ENCODE measurements at regions not wholly inside any gene's neighbourhood (a gene's known extent, or its start where the extent isn't known, plus 50 kb on each side); places are given as distances from the start of the nearest gene placed in this dataset.

DNA sequence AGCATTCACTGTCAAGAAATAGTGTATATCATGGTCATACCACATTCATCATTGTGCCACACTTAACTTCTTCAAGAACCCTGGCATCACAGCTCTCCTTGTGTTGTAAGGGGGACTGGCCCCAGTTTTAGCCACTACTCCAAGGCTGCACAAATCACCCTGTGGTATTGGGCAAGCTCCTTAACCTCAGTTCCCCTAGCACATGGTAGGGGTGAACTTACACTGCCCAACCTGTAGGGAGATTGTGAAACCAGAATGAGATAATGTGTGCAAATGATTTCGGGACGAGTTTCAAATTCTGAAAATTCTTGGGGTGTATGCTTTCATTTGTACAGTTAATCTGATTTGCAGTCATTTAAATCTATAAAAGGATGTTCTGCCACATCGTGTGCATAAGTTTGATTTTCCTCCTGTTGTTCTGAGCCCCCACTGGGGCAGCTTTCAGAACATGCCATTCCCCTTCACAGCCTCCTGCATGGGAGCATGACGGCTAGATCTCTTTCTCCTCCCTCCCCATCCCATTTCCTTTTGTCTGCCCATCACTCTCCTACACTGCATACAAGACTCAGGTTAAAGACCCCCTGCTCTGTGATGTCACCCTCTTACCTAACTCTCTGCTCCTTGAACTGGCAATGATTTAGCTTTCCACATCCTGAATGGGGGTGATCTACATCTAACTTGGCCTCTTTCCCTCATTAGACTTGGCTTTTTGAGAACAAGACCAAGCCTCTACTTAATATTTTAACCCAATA, 290.3 kb downstream of the CHRM3 start:
- no peak for DNase-seq (ENCODE audit: low read depth, low spot score)

DNA sequence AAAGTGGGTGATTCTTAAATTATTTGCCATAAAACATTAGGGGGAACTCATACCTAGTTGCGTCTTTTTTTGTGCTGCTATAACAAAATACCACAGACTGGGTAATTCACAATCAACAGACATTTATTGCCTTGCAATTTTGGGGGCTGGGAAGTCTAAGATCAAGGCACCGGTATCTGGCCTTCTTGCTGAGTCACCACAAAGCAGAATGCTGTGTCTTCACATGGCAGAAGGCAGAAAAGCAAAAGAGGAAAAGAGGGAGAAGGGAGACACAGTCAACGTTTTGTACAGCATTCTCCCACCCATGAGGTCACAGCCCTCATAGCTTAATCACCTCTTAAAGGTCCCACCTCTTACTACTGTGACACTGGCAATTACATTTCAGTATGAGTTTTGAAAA, 291.0 kb downstream of the CHRM3 start:
- no peak for DNase-seq (ENCODE audit: low read depth, low spot score)

DNA sequence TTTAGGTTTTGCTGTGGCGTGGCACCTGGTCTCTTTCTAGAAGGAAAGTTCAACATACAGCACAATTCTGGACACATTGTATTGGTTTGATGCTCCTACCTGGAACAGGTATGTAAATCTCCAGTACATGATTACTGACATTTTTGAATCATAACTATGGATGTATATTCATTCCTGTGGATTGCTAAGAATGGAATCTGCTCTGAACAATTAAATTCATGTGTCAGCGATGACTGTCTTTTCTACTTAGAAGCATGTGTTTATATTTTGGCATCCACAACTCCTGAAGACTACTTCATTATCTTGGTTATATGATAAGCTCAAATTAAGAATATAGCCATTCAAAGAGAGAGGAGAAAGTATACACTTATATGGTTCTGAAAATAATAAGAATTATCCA, 291.8 kb downstream of the CHRM3 start:
- no peak for DNase-seq (ENCODE audit: low read depth, low spot score)

DNA sequence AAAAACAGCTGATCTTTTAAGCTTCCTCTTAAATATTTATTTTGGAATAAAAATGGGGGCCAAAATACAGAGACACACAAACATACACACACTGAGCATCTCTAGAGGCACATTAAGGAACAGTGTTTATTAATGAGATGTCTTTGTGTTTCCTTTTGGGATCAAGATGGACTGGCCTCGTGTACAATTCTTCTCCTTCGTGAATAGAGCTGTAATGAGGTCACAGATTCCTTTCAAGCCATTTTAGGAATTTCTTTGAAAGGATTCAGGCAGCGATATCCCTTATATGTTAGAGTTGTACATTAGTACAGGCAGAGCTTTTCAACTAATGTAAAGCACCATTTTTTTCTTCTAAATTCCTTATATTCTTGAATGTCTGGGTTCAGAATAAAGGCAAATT, 295.7 kb downstream of the CHRM3 start:
- DNase-seq (ENCODE audit: low read depth, low spot score): no peak

DNA sequence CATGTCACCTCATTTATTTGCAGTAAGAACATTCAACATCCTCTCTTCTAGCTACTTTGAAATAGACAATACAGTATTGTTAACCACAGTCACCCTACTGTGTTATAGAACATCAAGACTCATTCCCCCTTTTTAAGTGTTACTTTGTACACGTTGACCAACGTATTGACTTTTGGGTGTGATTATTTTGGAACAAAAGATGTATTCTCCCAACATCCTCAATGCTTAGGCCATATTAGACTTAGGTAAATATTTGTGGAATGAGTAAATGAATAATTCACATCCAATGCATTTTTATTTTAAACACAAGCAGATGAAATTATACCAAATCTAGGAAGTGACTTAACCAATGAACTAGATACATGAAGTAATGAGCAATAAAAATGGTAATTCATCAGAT, 296.6 kb downstream of the CHRM3 start:
- no peak for DNase-seq (ENCODE audit: low read depth, low spot score)

DNA sequence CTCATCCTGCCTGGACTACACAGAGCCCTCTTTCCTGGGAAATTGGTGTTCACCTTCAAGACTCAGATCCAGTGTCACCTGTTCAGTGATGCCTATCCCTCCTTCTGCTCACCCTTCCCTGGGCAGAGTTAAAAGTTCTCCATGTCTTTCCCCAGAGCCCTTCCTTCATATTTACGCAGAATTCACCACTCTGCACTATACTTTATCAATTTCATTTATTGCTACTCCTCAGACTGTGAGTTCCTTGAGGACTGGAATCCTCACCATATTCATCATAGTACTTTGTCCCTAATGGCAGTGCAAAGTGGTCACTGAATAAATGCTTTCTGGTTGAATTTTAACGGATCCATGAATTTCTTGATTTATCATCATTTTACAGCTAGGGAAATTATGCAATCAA, 300.0 kb downstream of the CHRM3 start:
- DNase-seq (ENCODE audit: low read depth, low spot score): no peak

DNA sequence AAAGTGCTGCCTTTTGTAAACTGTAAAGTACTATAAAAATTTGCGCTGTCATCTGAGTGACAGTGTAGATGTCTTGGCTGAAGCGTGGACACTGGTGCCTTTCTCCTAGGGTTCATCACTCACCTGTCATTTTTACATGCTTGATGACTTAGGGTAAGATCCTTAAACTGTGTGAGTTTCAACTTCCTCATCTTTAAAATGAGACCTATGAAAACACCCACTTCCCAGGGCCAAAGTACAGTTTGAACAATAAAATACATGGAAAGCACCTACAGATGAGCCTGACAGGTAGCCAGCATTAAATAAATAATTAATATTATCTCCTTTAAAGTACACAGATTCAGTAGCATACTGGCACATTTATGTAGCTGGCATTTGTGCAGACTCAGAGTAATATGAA, 309.9 kb downstream of the CHRM3 start:
- no peak for DNase-seq (ENCODE audit: low read depth, low spot score)

DNA sequence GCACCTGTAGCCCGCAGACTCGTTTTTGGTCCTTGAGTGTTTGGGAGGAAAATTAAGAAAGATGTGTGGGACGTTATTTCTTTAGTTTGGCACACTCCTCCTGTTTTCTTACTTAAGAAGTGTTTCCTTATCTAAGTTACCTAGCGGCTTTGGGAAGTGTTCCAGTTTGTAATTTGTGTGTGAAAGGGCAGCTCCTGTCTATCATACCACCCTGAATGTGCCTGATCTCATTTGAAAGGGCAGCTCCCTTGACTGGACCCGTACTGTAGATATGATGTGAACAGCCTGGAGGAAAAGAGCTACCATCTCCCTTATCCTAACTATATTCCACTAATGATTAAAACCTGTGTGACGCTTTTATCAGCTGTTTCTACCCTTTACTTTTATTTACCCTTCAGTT, 314.3 kb downstream of the CHRM3 start:
- no peak for DNase-seq (ENCODE audit: low read depth, low spot score)

DNA sequence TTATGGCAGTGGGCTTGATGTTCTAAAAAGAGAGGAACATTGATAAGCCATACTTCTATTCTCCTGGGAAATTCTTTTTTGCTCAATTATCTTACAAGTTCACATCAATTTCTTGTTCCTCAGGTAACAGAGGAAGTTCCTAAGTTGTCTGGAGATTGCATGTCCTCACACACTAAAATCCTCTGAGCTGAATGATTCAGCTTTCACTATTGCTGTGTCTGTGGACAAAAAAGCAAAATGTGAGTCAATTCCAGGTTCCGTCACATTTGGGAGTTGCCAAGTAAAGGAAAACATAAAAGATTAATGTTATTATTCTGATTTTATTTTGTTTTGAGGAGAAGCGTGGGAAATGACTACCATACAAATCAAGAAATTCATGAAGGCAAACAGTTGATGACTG, 316.7 kb downstream of the CHRM3 start:
- DNase-seq (ENCODE audit: low read depth, low spot score): no peak

DNA sequence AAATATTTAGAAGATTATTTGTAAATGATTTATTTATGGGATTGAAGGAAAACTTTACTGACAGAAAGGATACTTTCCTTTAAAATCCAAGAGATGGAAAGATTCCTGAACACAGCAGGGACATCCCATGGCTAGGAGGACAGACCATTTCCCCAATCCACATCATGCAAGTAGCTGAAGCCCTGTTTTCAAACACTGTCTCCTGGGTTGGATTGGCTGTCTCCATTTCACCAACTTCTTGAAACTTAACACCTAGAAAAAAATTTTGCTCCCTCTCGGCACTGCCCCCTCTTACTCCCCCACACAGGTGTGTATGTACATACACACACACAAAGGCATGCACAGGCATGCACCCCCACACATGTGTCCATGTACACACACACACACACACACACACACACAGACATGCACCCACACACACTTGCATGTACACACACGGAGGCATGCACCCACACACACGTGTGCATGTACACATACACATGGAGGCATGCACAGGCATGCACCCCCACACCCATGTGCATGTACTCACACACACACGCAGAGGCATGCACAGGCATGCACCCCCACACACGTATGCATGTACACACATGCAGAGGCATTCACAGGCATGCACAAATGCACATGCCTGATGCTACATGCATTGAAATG, 320.0 kb downstream of the CHRM3 start:
- no peak for DNase-seq (ENCODE audit: low read depth, low spot score)

DNA sequence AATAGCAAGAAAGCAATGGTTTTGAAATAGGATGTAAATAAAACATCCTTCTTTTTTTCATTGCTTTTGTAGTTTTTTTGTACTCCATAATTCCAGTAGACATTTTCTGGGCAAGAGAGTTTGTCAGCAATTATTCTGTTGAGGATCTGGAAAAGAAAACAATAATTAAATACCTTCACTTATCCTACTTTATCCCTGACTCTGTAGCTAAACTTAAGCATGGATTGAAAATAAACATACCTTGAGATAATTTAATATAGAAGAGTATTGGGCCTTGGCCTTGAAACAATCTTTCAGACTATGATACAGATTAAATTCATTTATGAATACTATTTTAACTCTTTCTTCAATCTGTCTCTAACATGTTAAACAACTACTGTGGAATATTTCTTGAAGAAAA, 321.2 kb downstream of the CHRM3 start:
- DNase-seq (ENCODE audit: low read depth, low spot score): no peak

DNA sequence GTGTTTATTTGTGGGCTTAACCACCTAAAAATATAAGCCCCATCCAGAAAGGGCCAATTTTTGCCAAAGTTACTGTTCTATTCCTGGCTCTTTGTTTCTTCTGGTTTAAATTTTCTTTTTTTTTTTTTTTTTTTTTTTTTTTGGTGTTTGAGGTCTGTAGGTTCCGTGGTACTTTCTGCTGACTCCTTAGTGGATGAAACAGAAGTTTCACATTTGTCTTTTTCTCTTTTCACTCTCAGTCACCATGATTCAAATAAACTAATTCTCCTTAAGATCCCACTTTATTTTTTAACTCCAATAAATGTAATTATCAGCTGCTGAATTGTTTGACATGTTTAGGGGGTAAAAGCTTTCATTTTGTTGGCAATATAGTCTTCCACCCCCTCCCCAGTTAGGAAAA, 322.3 kb downstream of the CHRM3 start:
- DNase-seq (ENCODE audit: low read depth, low spot score): no peak

DNA sequence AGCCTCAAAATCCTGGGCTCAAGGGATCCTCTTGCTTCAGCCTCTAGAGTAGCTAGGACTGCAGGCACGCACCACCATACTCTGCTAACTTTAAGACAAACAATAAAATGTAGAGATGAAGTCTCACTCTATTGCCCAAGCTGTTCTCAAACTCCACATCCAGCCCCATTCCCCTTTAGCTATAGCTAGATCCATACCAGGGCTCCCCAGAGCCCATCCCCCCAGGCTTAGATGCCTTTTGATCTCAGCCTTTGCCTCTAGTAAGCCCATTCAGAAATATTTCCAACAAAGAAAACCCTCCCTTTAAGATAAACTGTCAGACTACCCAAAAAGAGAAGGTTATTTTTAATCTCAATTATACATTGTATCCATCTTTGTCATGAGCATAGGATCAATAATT, 325.4 kb downstream of the CHRM3 start:
- no peak for DNase-seq (ENCODE audit: low read depth, low spot score)

DNA sequence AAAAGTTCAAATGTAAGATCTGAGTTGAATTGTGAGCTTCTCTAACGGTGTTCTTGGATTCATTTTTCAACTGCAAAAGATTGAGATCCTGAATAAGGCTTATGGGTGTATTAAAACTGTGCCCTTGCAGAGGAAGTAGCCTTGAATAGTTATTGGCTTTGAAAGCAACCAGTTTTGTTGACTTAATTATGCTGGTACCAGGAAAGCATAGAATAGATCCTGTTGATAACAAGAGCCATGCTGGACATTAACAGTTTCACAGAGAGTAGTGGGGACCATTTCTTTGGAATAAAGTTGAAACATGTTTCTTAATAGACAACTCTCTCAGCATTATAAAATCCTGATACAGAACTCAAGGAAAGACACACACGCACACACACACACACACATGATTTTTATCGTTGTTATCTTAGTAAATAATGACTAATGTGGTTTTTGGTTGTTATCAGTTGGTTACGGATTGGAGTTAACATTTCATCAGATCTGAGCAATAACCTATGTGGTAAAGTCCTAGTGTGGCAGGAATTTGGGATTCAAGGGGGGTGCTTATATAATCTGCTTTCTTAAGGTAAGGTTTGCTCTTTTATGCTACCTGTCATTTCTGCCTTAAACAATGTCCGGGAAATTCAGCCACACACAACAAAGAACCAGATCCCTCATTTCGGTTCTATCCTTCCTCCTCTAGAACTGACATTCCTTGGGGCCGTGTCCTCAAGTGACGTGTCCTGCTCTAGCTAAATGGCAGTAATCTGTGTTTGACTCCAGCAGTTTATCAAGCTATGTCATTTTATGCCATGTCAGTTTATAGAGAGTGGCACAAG, 330.9 kb downstream of the CHRM3 start:
- no peak for DNase-seq (ENCODE audit: low read depth, low spot score)

DNA sequence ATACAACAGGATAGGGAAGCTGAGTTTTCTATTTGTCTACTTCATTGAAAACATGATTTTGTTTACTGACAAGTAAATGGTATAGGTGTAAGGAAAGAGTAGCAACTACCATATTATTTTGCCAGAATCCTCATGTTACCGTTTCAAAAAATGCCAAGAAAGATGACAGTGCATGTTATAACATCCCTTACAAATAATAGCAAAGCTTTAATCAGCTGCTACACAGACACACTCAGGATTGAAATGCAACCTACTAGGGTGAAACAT, 331.5 kb downstream of the CHRM3 start:
- no peak for DNase-seq (ENCODE audit: low read depth, low spot score)

DNA sequence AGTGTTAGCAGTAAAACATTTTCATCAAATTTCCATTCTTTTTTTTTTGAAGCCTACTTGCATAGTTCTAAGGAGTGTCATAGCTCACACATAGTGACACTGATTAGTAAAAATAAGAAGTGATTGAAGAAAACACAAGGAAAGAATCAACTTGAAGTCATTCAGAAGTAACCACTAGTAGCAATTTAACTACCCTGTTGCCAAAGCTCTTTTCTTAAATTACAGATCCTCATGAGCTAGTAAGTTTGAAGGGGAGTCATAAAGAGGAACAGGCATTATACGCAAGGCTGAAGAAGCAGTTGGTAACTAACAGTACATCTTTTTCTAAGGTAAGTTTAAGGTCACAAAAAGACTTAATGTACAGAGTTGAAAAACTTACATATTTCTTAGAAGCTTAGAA, 332.2 kb downstream of the CHRM3 start:
- DNase-seq (ENCODE audit: low read depth, low spot score): no peak

DNA sequence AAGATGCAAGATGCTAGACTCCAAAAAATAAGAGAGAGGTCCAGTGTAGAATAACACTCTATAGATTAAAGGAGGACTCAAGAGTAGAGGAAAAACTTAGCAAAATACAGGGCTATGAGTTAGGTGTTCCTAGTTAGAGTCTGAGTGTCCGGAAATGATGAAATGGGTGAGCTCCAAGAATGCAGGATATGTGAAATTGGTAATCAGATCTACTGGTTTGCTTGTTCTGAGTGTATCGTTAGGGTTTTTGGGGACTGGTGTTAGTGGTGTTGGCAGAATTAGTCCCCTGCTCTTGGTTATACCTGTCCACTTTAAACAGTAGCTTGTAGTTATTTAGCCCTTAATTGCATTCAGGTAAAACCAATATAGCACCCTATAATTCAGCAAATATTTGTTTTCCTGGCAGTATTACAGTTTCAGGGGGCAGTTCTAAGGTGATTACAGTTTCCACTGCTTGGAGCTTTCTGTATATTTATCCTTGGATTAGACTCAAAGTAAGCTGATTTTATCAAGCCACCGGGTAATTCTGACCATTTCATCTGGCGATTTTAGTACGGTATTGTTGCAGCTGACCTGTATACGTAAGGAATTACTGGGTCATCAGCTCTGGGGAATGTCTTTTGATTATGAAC, 332.7 kb downstream of the CHRM3 start:
- no peak for DNase-seq (ENCODE audit: low read depth, low spot score)

DNA sequence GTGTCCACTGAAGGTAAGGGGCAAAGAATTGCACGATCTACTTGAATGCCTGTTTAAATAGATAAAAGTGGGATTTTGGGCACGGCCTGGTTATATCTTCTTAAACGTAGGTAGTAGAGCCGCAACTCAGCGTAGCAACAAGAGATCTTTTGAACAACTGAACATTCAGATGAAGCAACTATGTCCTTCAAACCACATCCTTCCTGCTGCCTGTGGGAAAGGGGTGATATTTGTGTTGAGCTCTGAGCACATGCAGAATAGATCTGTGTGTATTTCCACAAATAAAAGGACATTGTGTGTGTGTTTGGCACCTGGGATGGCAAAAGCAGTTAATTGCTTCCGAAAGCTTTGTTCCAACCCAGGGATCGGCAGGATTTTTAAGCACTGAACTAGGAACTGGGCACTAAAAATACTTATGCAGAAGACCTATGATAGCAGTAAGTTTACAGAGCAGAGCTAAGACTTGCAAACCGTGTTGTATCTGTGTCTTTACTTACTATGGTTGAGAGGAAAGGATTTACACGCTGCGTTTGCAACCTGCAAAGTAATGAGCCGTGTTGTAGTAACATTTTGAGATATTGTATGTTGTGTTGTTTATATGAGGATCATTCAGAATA, 333.4 kb downstream of the CHRM3 start:
- DNase-seq (ENCODE audit: low read depth, low spot score): no peak

DNA sequence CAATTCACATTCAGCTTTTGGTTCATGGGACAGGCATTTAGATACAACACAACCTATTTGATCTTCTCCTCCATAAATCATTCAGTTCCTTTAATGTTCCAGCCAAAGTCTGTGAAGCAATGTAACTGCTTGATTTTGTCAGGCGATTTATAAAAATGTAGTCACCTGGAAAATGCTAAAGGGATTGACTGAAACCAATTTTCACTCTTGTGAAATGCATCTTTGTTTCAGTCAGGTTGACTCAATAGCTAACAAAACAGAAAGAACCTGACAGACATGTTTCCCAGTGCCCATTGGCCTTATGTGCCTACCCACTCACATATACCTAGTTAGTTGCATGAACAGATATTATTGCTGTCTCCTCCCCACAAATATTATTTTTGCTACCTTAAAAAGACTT, 335.7 kb downstream of the CHRM3 start:
- no peak for DNase-seq (ENCODE audit: low read depth, low spot score)

DNA sequence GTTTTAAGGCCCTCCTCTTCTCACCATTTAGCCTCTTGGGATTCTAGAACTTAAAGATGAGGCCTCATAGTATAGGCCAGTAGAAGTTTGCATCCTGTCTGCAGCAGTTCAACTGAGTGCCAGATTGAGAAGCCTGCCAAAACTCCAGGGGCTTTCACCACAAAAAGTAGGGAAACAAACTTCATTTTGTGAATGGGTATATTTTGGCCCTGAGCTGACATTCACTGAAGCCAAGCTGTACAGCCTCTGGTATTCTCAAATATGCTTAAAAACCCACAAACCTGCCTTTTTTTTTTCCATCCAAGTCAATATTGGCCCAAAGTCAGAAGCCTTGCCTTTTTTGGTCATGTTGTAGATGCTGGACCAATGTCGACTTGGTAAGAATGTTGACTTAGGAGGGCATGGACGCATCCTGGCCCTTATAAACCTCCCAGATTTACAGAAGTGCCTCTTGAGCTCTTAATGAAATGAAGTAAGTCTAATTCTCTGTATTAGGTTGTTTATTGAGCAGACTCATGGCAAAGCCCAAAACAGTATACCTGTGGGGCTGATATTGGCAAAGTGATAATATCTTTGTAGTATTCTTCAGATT, 337.5 kb downstream of the CHRM3 start:
- DNase-seq (ENCODE audit: low read depth, low spot score): no peak

DNA sequence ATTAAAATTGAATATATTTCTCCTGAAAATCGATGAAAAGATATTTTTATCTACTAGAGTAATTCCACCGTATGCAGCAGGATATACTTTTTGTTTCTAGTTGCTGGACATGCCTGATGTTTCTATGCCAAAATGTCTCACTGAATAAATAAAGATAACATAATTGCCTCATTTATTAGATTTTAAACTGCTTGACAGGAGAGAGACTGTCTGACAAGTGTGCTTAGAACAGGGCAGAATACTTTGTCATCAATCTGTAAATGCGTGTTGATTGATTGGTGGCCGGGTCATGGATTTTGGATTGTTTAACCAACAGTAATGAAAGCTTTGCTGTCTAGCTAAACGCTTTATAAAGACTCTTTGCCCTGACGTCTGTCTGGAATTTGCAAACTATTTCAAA, 339.0 kb downstream of the CHRM3 start:
- no peak for DNase-seq (ENCODE audit: low read depth, low spot score)

DNA sequence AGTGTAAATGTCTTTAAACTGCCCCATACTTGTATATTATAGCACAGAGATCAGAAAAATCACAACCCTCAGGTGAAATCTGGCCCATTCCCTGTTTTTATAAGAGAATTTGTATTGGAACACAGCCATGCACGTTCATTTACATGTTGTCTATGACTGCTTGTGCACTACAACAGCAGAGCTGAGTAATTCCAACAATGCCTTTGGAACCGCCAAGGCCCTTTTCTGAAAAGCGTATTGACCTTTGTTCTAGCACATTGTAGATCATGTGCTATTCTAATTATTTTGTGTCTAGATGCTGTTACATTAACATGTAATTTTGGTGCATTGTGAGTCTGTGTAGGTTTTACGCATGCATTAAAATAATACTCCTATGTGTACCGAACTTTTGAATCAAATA, 339.6 kb downstream of the CHRM3 start:
- no peak for DNase-seq (ENCODE audit: low read depth, low spot score)

All from iPS DF 19.7 (cell line).